GM12892 (cell line): ENCODE measurements at regions not wholly inside any gene's neighbourhood (a gene's known extent, or its start where the extent isn't known, plus 50 kb on each side); places are given as distances from the start of the nearest gene placed in this dataset.

Experiments
- POLR2A ChIP-seq: IDR thresholded peaks from 2 replicates; pipeline ENCODE4 v1.6.1; 2011; ENCODE audit warnings: low read depth, low read length, control low read depth
- POLR2AphosphoS5 ChIP-seq: IDR thresholded peaks from 2 replicates; pipeline ENCODE4 v1.6.1; 2011; ENCODE audit warnings: low read depth, low read length, control low read depth
- TAF1 ChIP-seq: IDR thresholded peaks from 2 replicates; pipeline ENCODE4 v1.6.1; 2011; ENCODE audit warnings: low read depth, mild to moderate bottlenecking, control low read depth, low read length, borderline replicate concordance

- TF ChIP-seq POLR2A (no peak), POLR2AphosphoS5 (no peak), TAF1 (no peak)
These were observed 92.3 kb upstream of the PHACTR1 start for GRCh38 chr6:12624142-12624837.
